ENCODE measurements at regions not wholly inside any gene's neighbourhood (a gene's known extent, or its start where the extent isn't known, plus 50 kb on each side); places are given as distances from the start of the nearest gene placed in this dataset.
A peak's percentile ranks its signal among the peaks of the same experiment; 100 is the strongest.

GRCh38 chr1:38326135-38326534 lies 279.5 kb upstream of the POU3F1 start:
- BruUV-seq (replicated peaks): no TSS peak
- no peak overlapping the region for H3K4me2 ChIP-seq (ENCODE audit: insufficient read depth, low read length)
- FAIRE-seq (no peak), DNase-seq (ENCODE audit: extremely low read depth in 1 of 4, low spot score in 3 of 4) (no peak), ATAC-seq (peak; percentile 38; the same call in 2 of the 3 replicates)
- ChIA-PET CTCF (ENCODE audit: low intra/inter-chr PET ratio) (no interaction called here), POLR2A (interaction anchor here (1.0 kb wide), 1 partner anchor 267 kb away, joined by 4 read pairs; no protein-coding TSS in a partner anchor)
- no peaks in the 10 kb centered on the region; the same call in 1 of the 2 replicates for H4K20me1 ChIP-seq (replicated peaks; ENCODE audit: control insufficient read depth, insufficient read depth, low read length)
- H3K27ac ChIP-seq (ENCODE audit: extremely low read depth, low read depth, low read length): no peak overlapping the region
- in situ Hi-C loops (cut with MboI): no loop called here
- no peak overlapping the region for H3K9ac ChIP-seq (ENCODE audit: insufficient read depth in 1 of 2, low read depth in 2 of 2, low read length in 2 of 2)
- no peaks in the 10 kb centered on the region for H3K9me1 ChIP-seq (ENCODE audit: control insufficient read depth, insufficient read depth, low read length)
- no peaks in the 10 kb centered on the region for H3K9me3 ChIP-seq (replicated peaks; ENCODE audit: control insufficient read depth, insufficient read depth, low read depth, low read length)
- H3K79me2 ChIP-seq (ENCODE audit: control insufficient read depth, insufficient read depth, low read length): no peaks in the 10 kb centered on the region
- H3K4me1 ChIP-seq (replicated peaks in 1 of 2; ENCODE audit: control insufficient read depth in 2 of 2, insufficient read depth in 2 of 2, low read length in 2 of 2): no peaks in the 10 kb centered on the region
- no peak overlapping the region for H2AFZ ChIP-seq (ENCODE audit: low read depth, low read length)
- intact Hi-C loops (cut with micrococcal nuclease): no loop called here
- H3K27me3 ChIP-seq (ENCODE audit: control insufficient read depth in 2 of 2, insufficient read depth in 2 of 2, low read length in 2 of 2): peaks cover 8 to 11% of the 10 kb centered on the region in 2 experiments; a peak in 4 of 5 replicates
- WGBS (ENCODE audit: insufficient coverage, low coverage, missing lambda C conversion rate): 9% methylated on average over 3 of the region's 3 CpGs
- no peak overlapping the region for H3K4me3 ChIP-seq
- no peaks in the 10 kb centered on the region for H3K36me3 ChIP-seq (ENCODE audit: control insufficient read depth, insufficient read depth, low read length)
- TF ChIP-seq, protein P1, sequence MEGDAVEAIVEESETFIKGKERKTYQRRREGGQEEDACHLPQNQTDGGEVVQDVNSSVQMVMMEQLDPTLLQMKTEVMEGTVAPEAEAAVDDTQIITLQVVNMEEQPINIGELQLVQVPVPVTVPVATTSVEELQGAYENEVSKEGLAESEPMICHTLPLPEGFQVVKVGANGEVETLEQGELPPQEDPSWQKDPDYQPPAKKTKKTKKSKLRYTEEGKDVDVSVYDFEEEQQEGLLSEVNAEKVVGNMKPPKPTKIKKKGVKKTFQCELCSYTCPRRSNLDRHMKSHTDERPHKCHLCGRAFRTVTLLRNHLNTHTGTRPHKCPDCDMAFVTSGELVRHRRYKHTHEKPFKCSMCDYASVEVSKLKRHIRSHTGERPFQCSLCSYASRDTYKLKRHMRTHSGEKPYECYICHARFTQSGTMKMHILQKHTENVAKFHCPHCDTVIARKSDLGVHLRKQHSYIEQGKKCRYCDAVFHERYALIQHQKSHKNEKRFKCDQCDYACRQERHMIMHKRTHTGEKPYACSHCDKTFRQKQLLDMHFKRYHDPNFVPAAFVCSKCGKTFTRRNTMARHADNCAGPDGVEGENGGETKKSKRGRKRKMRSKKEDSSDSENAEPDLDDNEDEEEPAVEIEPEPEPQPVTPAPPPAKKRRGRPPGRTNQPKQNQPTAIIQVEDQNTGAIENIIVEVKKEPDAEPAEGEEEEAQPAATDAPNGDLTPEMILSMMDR (IDR thresholded peaks at IDR 0.05 in 2 of 3, conservative IDR thresholded peaks at IDR 0.05 in 1 of 3; ENCODE audit: insufficient read depth in 2 of 3, low read depth in 1 of 3, low read length in 3 of 3): peak; percentile 4 to 44 (median 9); a peak in 2 of 6 replicates
- TF ChIP-seq CBFB (CRISPR knock-in tag; IDR thresholded peaks at IDR 0.05) (no peak), TEAD4 (IDR thresholded peaks at IDR 0.05; ENCODE audit: low read length) (no peak), TEAD4 (CRISPR knock-in tag; IDR thresholded peaks at IDR 0.05; ENCODE audit: borderline replicate concordance) (no peak), ZBTB12 (CRISPR knock-in tag; IDR thresholded peaks at IDR 0.05) (no peak), RERE (CRISPR knock-in tag; IDR thresholded peaks at IDR 0.05; ENCODE audit: borderline replicate concordance) (no peak), E2F5 (CRISPR knock-in tag; IDR thresholded peaks at IDR 0.05) (no peak), DIDO1 (tag; IDR thresholded peaks at IDR 0.05; ENCODE audit: low read depth) (no peak), ZBTB7A (IDR thresholded peaks at IDR 0.05; ENCODE audit: borderline replicate concordance, control insufficient read depth, low read depth, low read length) (no peak)
- TF ChIP-seq, protein P2, sequence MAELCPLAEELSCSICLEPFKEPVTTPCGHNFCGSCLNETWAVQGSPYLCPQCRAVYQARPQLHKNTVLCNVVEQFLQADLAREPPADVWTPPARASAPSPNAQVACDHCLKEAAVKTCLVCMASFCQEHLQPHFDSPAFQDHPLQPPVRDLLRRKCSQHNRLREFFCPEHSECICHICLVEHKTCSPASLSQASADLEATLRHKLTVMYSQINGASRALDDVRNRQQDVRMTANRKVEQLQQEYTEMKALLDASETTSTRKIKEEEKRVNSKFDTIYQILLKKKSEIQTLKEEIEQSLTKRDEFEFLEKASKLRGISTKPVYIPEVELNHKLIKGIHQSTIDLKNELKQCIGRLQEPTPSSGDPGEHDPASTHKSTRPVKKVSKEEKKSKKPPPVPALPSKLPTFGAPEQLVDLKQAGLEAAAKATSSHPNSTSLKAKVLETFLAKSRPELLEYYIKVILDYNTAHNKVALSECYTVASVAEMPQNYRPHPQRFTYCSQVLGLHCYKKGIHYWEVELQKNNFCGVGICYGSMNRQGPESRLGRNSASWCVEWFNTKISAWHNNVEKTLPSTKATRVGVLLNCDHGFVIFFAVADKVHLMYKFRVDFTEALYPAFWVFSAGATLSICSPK (IDR thresholded peaks at IDR 0.05; ENCODE audit: borderline replicate concordance): no peak

All from K562 (cell line).